Psoas muscle (tissue), 7 donors: ENCODE measurements at regions not wholly inside any gene's neighbourhood (a gene's known extent, or its start where the extent isn't known, plus 50 kb on each side); places are given as distances from the start of the nearest gene placed in this dataset.

ENCODE experiments used
- ATAC-seq, 4 donors: fragments of 200-7000 bp; cut with Tn5 transposase; one replicate each; pipeline ENCODE4 v1.9.1; 2020; ENCODE audit warnings: moderate library complexity in 3 of 4, mild to moderate bottlenecking in 2 of 4
- DNase-seq, 2 donors: peaks; one replicate each; pipeline ENCODE4 v3.0.0-alpha.2; 2020
- H3K27ac ChIP-seq: fragments of 200-600 bp; one replicate; pipeline ENCODE4 v1.8.0; 2022
- H3K27me3 ChIP-seq, 3 donors: fragments of 200-600 bp in 1 of 3; one replicate each; pipeline versions ENCODE4 v1.6.1 to v1.8.0; 2013 to 2022; ENCODE audit warnings: low read length in 2 of 3, mild to moderate bottlenecking in 2 of 3, moderate library complexity in 1 of 3; ENCODE audit not compliant: insufficient read depth in 3 of 3
- H3K36me3 ChIP-seq, 2 donors: fragments of 200-600 bp in 1 of 2; one replicate each; pipeline versions ENCODE4 v1.6.1 to v1.8.0; 2013 to 2022; ENCODE audit warnings: low read depth in 1 of 2, mild to moderate bottlenecking in 1 of 2, moderate library complexity in 1 of 2; ENCODE audit not compliant: insufficient read depth in 1 of 2
- H3K4me1 ChIP-seq: fragments of 200-600 bp; one replicate; pipeline ENCODE4 v1.8.0; 2022
- H3K4me3 ChIP-seq: fragments of 200-600 bp; one replicate; pipeline ENCODE4 v1.8.0; 2022; ENCODE audit warnings: mild to moderate bottlenecking
- H3K9me3 ChIP-seq: fragments of 200-600 bp; one replicate; pipeline ENCODE4 v1.8.0; 2022
- WGBS, 3 donors: extraction: QIAGEN DNeasy Blood & Tissue Kit; methylation state at CpG; one replicate each; pipeline versions ENCODE4 v1.1.6 to v1.1.7; 2013; 5-methylcytosine and 5-hydroxymethylcytosine counted together
- intact Hi-C, 2 donors: fragments of 100-400 bp; cut with DNase I; formaldehyde crosslinking; loops; one replicate each; pipeline versions ENCODE4 v1.11.0 to v1.14.2; 2022
- TF ChIP-seq, protein P1 (sequence below): fragments of 200-600 bp; IDR thresholded peaks from one replicate; pipeline ENCODE4 v1.8.0; 2022; ENCODE audit warnings: antibody characterized with exemption
- donor health status: healthy with polysubstance abuse.
- donor health status: DM: no; HTN: no; CAD: no; lungs with moderate emphysema.
- donor health status: Bipolar disorder and iron deficiency.
- donor health status: healthy.
- donor health status: DM: yes; HTN: yes; CAD: no.
- donor health status: DM: no; HTN: no; CAD: no.
- donor health status: DM: yes; HTN: yes; CAD: no.

DNA sequence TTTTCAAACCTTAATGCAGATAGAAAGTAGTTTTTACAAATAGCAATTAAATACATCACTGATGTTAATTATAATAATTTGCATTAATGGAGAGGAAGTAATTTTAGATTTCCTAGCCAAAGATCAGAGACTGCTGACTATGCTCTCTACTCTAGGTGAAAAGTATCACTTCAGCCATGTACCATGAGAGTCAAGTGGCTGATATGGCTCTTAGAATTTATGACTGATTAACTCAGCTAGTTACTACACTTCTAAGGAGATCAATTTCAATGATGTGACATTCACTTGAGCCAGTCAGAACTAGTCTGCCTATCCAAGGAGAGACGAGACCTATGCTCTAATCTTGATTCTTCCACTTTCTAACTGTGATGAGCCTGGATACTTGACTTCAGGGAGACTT, 405.7 kb upstream of the RORA start:
- TF ChIP-seq, protein P1, sequence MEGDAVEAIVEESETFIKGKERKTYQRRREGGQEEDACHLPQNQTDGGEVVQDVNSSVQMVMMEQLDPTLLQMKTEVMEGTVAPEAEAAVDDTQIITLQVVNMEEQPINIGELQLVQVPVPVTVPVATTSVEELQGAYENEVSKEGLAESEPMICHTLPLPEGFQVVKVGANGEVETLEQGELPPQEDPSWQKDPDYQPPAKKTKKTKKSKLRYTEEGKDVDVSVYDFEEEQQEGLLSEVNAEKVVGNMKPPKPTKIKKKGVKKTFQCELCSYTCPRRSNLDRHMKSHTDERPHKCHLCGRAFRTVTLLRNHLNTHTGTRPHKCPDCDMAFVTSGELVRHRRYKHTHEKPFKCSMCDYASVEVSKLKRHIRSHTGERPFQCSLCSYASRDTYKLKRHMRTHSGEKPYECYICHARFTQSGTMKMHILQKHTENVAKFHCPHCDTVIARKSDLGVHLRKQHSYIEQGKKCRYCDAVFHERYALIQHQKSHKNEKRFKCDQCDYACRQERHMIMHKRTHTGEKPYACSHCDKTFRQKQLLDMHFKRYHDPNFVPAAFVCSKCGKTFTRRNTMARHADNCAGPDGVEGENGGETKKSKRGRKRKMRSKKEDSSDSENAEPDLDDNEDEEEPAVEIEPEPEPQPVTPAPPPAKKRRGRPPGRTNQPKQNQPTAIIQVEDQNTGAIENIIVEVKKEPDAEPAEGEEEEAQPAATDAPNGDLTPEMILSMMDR, result no peak
- 38 to 85% (median 50%) methylated on average over 1 of the region's 1 CpG for WGBS, 3 donors
- Histone ChIP-seq H3K27ac (no peak overlapping the region), H3K4me1 (no peaks in the 10 kb centered on the region), H3K9me3 (no peaks in the 10 kb centered on the region), H3K36me3 (no peaks in the 10 kb centered on the region), H3K27me3 (no peaks in the 10 kb centered on the region), H3K4me3 (no peak overlapping the region)
- peak in 2 of 4 donors; percentile 36 to 46 for ATAC-seq
- intact Hi-C loops, result no loop called here
- no peak for DNase-seq

DNA sequence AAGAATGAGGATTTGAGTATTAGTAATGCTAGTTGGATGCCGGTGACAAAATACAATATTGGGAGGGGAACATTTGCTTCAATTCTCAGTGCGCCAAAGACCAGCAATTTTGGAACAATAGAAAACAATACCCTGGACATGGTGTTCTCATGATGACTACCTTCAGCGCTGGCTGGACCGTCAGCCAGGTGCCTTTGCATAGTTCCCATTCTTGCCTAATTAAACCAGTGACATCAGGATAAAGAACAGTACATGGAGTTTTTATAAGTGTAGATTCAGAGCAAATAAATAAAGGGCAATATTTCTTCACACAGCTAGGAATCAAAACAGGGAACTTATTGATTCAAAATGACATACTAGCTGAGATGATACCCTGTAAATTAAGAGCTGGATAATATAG, 404.8 kb upstream of the RORA start:
- intact Hi-C loops, result no loop called here
- Histone ChIP-seq H3K27ac (no peak overlapping the region), H3K36me3 (no peaks in the 10 kb centered on the region), H3K4me1 (no peaks in the 10 kb centered on the region), H3K27me3 (no peaks in the 10 kb centered on the region), H3K9me3 (no peaks in the 10 kb centered on the region), H3K4me3 (no peak overlapping the region)
- TF ChIP-seq, protein P1, result no peak
- ATAC-seq (no peak), DNase-seq (no peak)
- WGBS, 3 donors, result 60 to 90% (median 84%) methylated on average over 4 of the region's 4 CpGs

DNA sequence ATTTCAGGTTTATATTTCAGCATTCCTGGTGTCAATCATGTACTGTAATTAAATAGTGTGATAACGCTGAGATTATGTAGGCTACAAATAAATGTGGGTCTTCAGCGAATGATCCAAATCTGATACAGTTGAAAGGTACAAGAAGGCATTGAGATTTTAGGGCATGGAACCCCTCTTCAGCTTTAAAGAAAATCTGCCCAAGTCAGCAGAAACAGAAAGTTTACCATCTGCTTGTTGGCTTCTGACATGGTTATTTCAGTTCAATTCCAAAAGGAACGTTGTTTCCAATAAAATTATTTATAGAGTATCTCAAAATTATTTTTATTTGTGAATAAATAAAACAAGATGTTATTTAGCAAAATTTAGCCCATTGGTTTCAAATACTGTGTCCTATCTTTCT, 400.2 kb upstream of the RORA start:
- Histone ChIP-seq H3K36me3 (no peaks in the 10 kb centered on the region), H3K4me3 (no peak overlapping the region), H3K9me3 (no peaks in the 10 kb centered on the region), H3K4me1 (no peaks in the 10 kb centered on the region), H3K27ac (no peak overlapping the region), H3K27me3 (no peaks in the 10 kb centered on the region)
- WGBS, 3 donors, result 56 to 72% (median 58%) methylated on average over 3 of the region's 3 CpGs
- DNase-seq (no peak), ATAC-seq (no peak)
- intact Hi-C loops, result loop anchor here in 1 of 2 donors (10.0 kb wide), 1 partner anchor 464 kb away; no protein-coding TSS in a partner anchor
- TF ChIP-seq, protein P1, result no peak

DNA sequence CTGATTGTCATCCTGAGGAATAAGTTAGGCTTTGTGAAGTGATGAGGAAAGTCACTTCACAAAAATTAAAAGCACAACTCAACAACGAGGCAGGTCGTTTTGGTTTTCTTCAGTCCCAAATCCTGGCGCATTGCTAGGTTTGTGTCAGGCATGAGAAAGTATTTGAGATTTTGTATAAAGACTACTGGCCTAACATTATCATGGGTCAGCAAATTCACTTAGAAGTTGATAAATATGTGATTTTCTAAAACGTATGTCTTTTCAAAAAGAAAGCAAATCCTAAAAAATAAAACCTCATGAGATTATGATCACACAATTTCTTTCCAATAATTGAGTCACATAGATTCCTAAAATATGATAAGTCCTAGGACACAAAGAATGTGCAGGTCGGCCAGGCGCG, 395.8 kb upstream of the RORA start:
- H3K36me3 ChIP-seq, result no peaks in the 10 kb centered on the region
- H3K4me1 ChIP-seq, result peaks cover 13% of the 10 kb centered on the region
- TF ChIP-seq, protein P1, result no peak
- H3K9me3 ChIP-seq, result no peaks in the 10 kb centered on the region
- 86 to 89% (median 87%) methylated on average over 7 of the region's 7 CpGs for WGBS, 3 donors
- no peak overlapping the region for H3K27ac ChIP-seq
- no peak overlapping the region for H3K4me3 ChIP-seq
- H3K27me3 ChIP-seq, result no peaks in the 10 kb centered on the region
- no peak for DNase-seq
- intact Hi-C loops, result loop anchor here in 1 of 2 donors (5.0 to 10.0 kb wide), 2 partner anchors 212 to 460 kb away; no protein-coding TSS in a partner anchor
- no peak for ATAC-seq

DNA sequence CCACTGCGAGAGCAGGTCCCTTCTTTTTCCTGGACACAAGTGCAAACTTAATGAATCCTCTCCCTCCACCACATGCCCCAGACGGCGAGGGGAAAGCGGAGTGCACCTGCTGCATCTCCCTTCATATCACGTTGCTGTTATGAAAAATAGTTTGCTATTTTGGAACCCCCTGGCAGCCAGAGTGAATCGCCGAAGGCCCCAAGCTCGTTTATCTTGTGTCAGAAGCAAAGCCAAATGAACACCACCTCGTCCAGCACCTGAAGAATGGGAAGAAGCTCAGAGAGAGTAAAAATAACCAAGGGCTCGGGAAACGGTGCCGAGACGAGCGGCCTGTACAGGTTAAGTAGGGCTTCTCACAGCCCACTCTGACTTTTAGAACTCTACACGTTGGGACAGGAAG, 394.6 kb upstream of the RORA start:
- 19 to 21% (median 21%) methylated on average over 15 of the region's 15 CpGs for WGBS, 3 donors
- peak overlapping the region; percentile 71 for H3K27ac ChIP-seq
- TF ChIP-seq, protein P1, result no peak
- no peaks in the 10 kb centered on the region for H3K36me3 ChIP-seq
- H3K4me3 ChIP-seq, result peak overlapping the region; percentile 43
- DNase-seq (peak in 1 of 2 donors; percentile 58), ATAC-seq (peak; percentile 60 to 83 (median 77))
- intact Hi-C loops, result loop anchor here in 1 of 2 donors (5.0 to 10.0 kb wide), 2 partner anchors 214 to 459 kb away; no protein-coding TSS in a partner anchor
- no peaks in the 10 kb centered on the region for H3K27me3 ChIP-seq
- peaks cover 13% of the 10 kb centered on the region for H3K4me1 ChIP-seq
- H3K9me3 ChIP-seq, result no peaks in the 10 kb centered on the region
